ENCODE measurements at regions not wholly inside any gene's neighbourhood (a gene's known extent, or its start where the extent isn't known, plus 50 kb on each side); places are given as distances from the start of the nearest gene placed in this dataset.

DNA sequence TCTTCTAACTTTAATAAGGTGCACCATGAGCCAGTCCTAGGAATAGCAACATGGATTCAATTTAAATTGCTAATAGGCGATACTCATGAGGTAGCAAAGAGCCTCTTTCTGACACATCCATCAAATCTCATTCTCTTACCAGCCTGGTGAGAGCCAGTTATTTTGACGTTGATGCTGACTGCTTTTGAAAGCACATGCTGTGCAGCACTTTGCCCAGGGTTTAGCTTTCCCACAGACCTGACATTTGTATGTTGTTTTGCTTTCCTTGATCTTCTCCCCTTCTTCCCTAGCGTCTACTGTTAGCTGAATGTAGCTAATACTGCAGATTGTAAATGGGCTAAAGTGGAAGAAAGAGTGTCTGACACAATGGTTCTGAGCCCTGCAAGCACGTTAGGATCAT, 101.1 kb upstream of the CCDC85A start:
- Histone ChIP-seq H3K4me3 (ENCODE audit: low read length) (no peak overlapping the region), H3K36me3 (ENCODE audit: control insufficient read depth, insufficient read depth, low read length) (no peaks in the 10 kb centered on the region), H3K9me3 (ENCODE audit: control insufficient read depth, insufficient read depth, low read length) (no peaks in the 10 kb centered on the region), H3K27me3 (ENCODE audit: control insufficient read depth, insufficient read depth, low read length) (no peaks in the 10 kb centered on the region), H3K27ac (ENCODE audit: low read length) (no peak overlapping the region), H3K4me1 (ENCODE audit: control insufficient read depth, insufficient read depth, low read length) (no peaks in the 10 kb centered on the region)
- H3K9me3 Mint-ChIP-seq, result peaks cover 0 to 2% of the 10 kb centered on the region in 2 donors
- DNase-seq (no peak), ATAC-seq (no peak)
- no peak overlapping the region for H3K4me3 Mint-ChIP-seq
- no peaks in the 10 kb centered on the region for H3K27me3 Mint-ChIP-seq (ENCODE audit: low read depth in 2 of 2)
- no peaks in the 10 kb centered on the region for H3K4me1 Mint-ChIP-seq
- no peak for TF ChIP-seq CTCF (IDR thresholded peaks at IDR 0.05)
- intact Hi-C loops (cut with micrococcal nuclease), result no loop called here
- no peaks in the 10 kb centered on the region for H3K36me3 Mint-ChIP-seq
- no peak overlapping the region for H3K27ac Mint-ChIP-seq
- WGBS (ENCODE audit: insufficient coverage), result 75% methylated on average over 3 of the region's 4 CpGs

DNA sequence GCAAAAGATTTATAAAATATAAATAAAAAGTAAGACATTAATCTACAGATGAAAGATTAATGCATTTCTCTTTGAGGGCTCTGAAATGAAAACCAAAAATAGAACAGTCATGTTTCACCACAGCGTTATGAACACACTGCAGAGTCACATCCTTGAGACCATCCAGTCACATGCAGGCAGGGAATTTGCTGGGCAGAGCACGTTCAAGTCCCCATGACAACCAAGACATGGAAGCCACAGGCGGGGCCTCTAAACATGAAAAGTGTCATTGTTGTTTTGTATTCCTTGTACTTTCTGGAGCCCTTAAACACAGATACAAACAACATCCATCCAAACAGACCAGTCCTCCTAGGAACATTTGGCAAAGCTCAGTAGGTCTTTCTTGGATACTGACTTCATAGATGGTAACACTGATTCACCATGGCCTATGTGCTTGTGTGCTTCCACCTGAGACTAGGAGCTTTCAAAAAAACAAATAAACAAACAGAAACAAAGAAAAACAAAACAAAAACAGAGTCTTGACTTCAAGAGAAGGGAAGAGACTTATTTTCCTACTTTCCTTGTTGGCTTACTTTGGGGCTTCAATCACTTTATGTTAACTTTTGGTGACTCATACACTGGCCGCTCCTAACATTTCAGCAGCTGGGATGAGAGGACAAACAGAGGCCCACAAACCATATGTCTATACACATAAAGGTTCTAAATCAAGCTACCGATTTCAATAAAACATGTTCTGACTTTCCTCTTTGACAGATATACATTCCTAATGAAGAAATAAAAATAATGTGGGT, 99.5 kb upstream of the CCDC85A start:
- Histone ChIP-seq H3K27me3 (ENCODE audit: control insufficient read depth, insufficient read depth, low read length) (no peaks in the 10 kb centered on the region), H3K27ac (ENCODE audit: low read length) (no peak overlapping the region), H3K36me3 (ENCODE audit: control insufficient read depth, insufficient read depth, low read length) (no peaks in the 10 kb centered on the region), H3K9me3 (ENCODE audit: control insufficient read depth, insufficient read depth, low read length) (no peaks in the 10 kb centered on the region), H3K4me1 (ENCODE audit: control insufficient read depth, insufficient read depth, low read length) (no peaks in the 10 kb centered on the region), H3K4me3 (ENCODE audit: low read length) (no peak overlapping the region)
- no peaks in the 10 kb centered on the region for H3K27me3 Mint-ChIP-seq (ENCODE audit: low read depth in 2 of 2)
- DNase-seq, result no peak
- intact Hi-C loops (cut with micrococcal nuclease), result no loop called here
- ATAC-seq, result no peak
- no peak for TF ChIP-seq CTCF (IDR thresholded peaks at IDR 0.05)
- no peak overlapping the region for H3K27ac Mint-ChIP-seq
- no peaks in the 10 kb centered on the region for H3K4me1 Mint-ChIP-seq
- H3K36me3 Mint-ChIP-seq, result no peaks in the 10 kb centered on the region
- H3K4me3 Mint-ChIP-seq, result no peak overlapping the region
- H3K9me3 Mint-ChIP-seq, result peaks cover 0 to 2% of the 10 kb centered on the region in 2 donors
- 48% methylated on average over 4 of the region's 5 CpGs for WGBS (ENCODE audit: insufficient coverage)

DNA sequence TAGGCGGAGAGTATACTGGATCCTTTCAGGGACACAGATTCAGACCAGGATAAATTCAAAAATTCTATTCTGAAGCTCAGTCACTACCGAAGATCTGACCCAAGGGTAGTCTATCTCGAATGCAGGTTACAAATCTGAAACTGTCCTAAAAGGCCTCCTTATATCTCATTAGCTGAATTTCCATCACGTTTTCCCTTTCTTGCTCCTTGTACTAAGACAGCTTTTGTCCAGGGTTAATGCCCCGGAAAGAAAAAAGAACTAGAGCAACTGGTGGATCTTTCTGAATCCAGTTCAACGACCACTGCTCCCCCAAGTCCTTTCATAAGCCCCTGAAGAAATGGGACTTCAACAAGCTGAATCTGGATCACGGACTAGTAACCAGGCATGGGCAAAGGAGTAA, 97.5 kb upstream of the CCDC85A start:
- DNase-seq (no peak), ATAC-seq (no peak)
- Mint-ChIP-seq H3K4me1 (no peaks in the 10 kb centered on the region), H3K4me3 (no peak overlapping the region), H3K27ac (no peak overlapping the region), H3K9me3 (peaks cover 0 to 2% of the 10 kb centered on the region in 2 donors), H3K36me3 (no peaks in the 10 kb centered on the region), H3K27me3 (ENCODE audit: low read depth in 2 of 2) (no peaks in the 10 kb centered on the region)
- Histone ChIP-seq H3K4me1 (ENCODE audit: control insufficient read depth, insufficient read depth, low read length) (no peaks in the 10 kb centered on the region), H3K27me3 (ENCODE audit: control insufficient read depth, insufficient read depth, low read length) (no peaks in the 10 kb centered on the region), H3K36me3 (ENCODE audit: control insufficient read depth, insufficient read depth, low read length) (no peaks in the 10 kb centered on the region), H3K9me3 (ENCODE audit: control insufficient read depth, insufficient read depth, low read length) (no peaks in the 10 kb centered on the region), H3K4me3 (ENCODE audit: low read length) (no peak overlapping the region), H3K27ac (ENCODE audit: low read length) (no peak overlapping the region)
- intact Hi-C loops (cut with micrococcal nuclease), result no loop called here
- WGBS (ENCODE audit: insufficient coverage), result 81% methylated on average over 7 of the region's 7 CpGs
- no peak for TF ChIP-seq CTCF (IDR thresholded peaks at IDR 0.05)

GRCh38 chr2:56088411-56088810, 95.4 kb upstream of the CCDC85A start:
- no peaks in the 10 kb centered on the region for H3K36me3 Mint-ChIP-seq
- no peak overlapping the region for H3K27ac Mint-ChIP-seq
- ATAC-seq, result no peak
- no peaks in the 10 kb centered on the region for H3K27me3 ChIP-seq (ENCODE audit: control insufficient read depth, insufficient read depth, low read length)
- DNase-seq, result no peak
- H3K36me3 ChIP-seq (ENCODE audit: control insufficient read depth, insufficient read depth, low read length), result no peaks in the 10 kb centered on the region
- H3K27me3 Mint-ChIP-seq (ENCODE audit: low read depth in 2 of 2), result no peaks in the 10 kb centered on the region
- no peak overlapping the region for H3K4me3 ChIP-seq (ENCODE audit: low read length)
- TF ChIP-seq CTCF (IDR thresholded peaks at IDR 0.05), result no peak
- no peaks in the 10 kb centered on the region for H3K9me3 Mint-ChIP-seq
- 94% methylated on average over 4 of the region's 4 CpGs for WGBS (ENCODE audit: insufficient coverage)
- no peaks in the 10 kb centered on the region for H3K4me1 ChIP-seq (ENCODE audit: control insufficient read depth, insufficient read depth, low read length)
- H3K27ac ChIP-seq (ENCODE audit: low read length), result no peak overlapping the region
- no peaks in the 10 kb centered on the region for H3K4me1 Mint-ChIP-seq
- intact Hi-C loops (cut with micrococcal nuclease), result no loop called here
- no peak overlapping the region for H3K4me3 Mint-ChIP-seq
- no peaks in the 10 kb centered on the region for H3K9me3 ChIP-seq (ENCODE audit: control insufficient read depth, insufficient read depth, low read length)

Measured in natural killer cell (primary cell).